ENCODE measurements at regions not wholly inside any gene's neighbourhood (a gene's known extent, or its start where the extent isn't known, plus 50 kb on each side); places are given as distances from the start of the nearest gene placed in this dataset.

GRCh38 chr1:30378003-30378596, 345.3 kb downstream of the MATN1 start:
- Mint-ChIP-seq H3K9me3 (ENCODE audit: unreplicated experiment) (no peaks in the 10 kb centered on the region), H3K4me1 (ENCODE audit: low read depth, unreplicated experiment) (peaks cover 4% of the 10 kb centered on the region), H3K4me3 (ENCODE audit: unreplicated experiment) (no peak overlapping the region), H3K27me3 (ENCODE audit: low read depth, unreplicated experiment) (peaks cover 59% of the 10 kb centered on the region), H3K27ac (ENCODE audit: unreplicated experiment) (no peak overlapping the region), H3K36me3 (ENCODE audit: low read depth, unreplicated experiment) (no peaks in the 10 kb centered on the region)
- no peaks in the 10 kb centered on the region for H4K20me1 ChIP-seq (ENCODE audit: insufficient read depth, low read length)
- no peak overlapping the region for H3K4me3 ChIP-seq (ENCODE audit: insufficient read depth, low read depth, low read length)
- no peaks in the 10 kb centered on the region for H3K36me3 ChIP-seq (ENCODE audit: insufficient read depth, low read length)
- H2AFZ ChIP-seq (ENCODE audit: low read depth, low read length), result no peak overlapping the region
- TF ChIP-seq, protein P1, sequence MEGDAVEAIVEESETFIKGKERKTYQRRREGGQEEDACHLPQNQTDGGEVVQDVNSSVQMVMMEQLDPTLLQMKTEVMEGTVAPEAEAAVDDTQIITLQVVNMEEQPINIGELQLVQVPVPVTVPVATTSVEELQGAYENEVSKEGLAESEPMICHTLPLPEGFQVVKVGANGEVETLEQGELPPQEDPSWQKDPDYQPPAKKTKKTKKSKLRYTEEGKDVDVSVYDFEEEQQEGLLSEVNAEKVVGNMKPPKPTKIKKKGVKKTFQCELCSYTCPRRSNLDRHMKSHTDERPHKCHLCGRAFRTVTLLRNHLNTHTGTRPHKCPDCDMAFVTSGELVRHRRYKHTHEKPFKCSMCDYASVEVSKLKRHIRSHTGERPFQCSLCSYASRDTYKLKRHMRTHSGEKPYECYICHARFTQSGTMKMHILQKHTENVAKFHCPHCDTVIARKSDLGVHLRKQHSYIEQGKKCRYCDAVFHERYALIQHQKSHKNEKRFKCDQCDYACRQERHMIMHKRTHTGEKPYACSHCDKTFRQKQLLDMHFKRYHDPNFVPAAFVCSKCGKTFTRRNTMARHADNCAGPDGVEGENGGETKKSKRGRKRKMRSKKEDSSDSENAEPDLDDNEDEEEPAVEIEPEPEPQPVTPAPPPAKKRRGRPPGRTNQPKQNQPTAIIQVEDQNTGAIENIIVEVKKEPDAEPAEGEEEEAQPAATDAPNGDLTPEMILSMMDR (IDR thresholded peaks at IDR 0.05; ENCODE audit: insufficient read depth, low read depth, low read length), result no peak
- no peak for TF ChIP-seq EZH2 (IDR thresholded peaks at IDR 0.05; ENCODE audit: insufficient read depth, low read length)
- H3K9me3 ChIP-seq (ENCODE audit: insufficient read depth, low read depth, low read length), result no peaks in the 10 kb centered on the region
- H3K4me2 ChIP-seq (ENCODE audit: low read length), result no peak overlapping the region
- no peak overlapping the region for H3K27ac ChIP-seq (ENCODE audit: low read depth, low read length)
- H3K79me2 ChIP-seq (ENCODE audit: insufficient read depth, low read length), result no peaks in the 10 kb centered on the region
- FAIRE-seq (no peak), DNase-seq (ENCODE audit: low read depth) (no peak)
- peaks cover 18% of the 10 kb centered on the region for H3K4me1 ChIP-seq (ENCODE audit: insufficient read depth, low read length)
- no peak overlapping the region for H3K9ac ChIP-seq (ENCODE audit: low read length)
- peaks cover 8% of the 10 kb centered on the region for H3K27me3 ChIP-seq (ENCODE audit: insufficient read depth, low read length)

- H3K27me3 Mint-ChIP-seq (ENCODE audit: low read depth, unreplicated experiment), result peaks cover 54% of the 10 kb centered on the region
- H3K27me3 ChIP-seq (ENCODE audit: insufficient read depth, low read length), result peaks cover 5% of the 10 kb centered on the region
- H3K9ac ChIP-seq (ENCODE audit: low read length), result no peak overlapping the region
- H3K4me1 Mint-ChIP-seq (ENCODE audit: low read depth, unreplicated experiment), result peaks cover 4% of the 10 kb centered on the region
- no peaks in the 10 kb centered on the region for H3K79me2 ChIP-seq (ENCODE audit: insufficient read depth, low read length)
- FAIRE-seq, result no peak
- H3K4me3 ChIP-seq (ENCODE audit: insufficient read depth, low read depth, low read length), result no peak overlapping the region
- H3K4me1 ChIP-seq (ENCODE audit: insufficient read depth, low read length), result peaks cover 18% of the 10 kb centered on the region
- H3K9me3 Mint-ChIP-seq (ENCODE audit: unreplicated experiment), result no peaks in the 10 kb centered on the region
- H4K20me1 ChIP-seq (ENCODE audit: insufficient read depth, low read length), result no peaks in the 10 kb centered on the region
- no peak overlapping the region for H3K27ac ChIP-seq (ENCODE audit: low read depth, low read length)
- no peak for TF ChIP-seq EZH2 (IDR thresholded peaks at IDR 0.05; ENCODE audit: insufficient read depth, low read length)
- TF ChIP-seq, protein P1 (IDR thresholded peaks at IDR 0.05; ENCODE audit: insufficient read depth, low read depth, low read length), result no peak
- H3K27ac Mint-ChIP-seq (ENCODE audit: unreplicated experiment), result peak overlapping the region; percentile 58
- peak; percentile 4 for DNase-seq (ENCODE audit: low read depth)
- H3K36me3 Mint-ChIP-seq (ENCODE audit: low read depth, unreplicated experiment), result no peaks in the 10 kb centered on the region
- no peak overlapping the region for H2AFZ ChIP-seq (ENCODE audit: low read depth, low read length)
- H3K9me3 ChIP-seq (ENCODE audit: insufficient read depth, low read depth, low read length), result no peaks in the 10 kb centered on the region
- H3K4me3 Mint-ChIP-seq (ENCODE audit: unreplicated experiment), result no peak overlapping the region
- H3K36me3 ChIP-seq (ENCODE audit: insufficient read depth, low read length), result no peaks in the 10 kb centered on the region
- H3K4me2 ChIP-seq (ENCODE audit: low read length), result no peak overlapping the region
These were observed 346.0 kb downstream of the MATN1 start for GRCh38 chr1:30377230-30378002.
